Small intestine (tissue), 7 donors: ENCODE measurements at regions not wholly inside any gene's neighbourhood (a gene's known extent, or its start where the extent isn't known, plus 50 kb on each side); places are given as distances from the start of the nearest gene placed in this dataset.

ENCODE experiments used
- DNase-seq, 2 donors: peaks; one replicate each; pipeline versions ENCODE4 v3.0.0 to v3.0.0-alpha.2; 2013
- FAIRE-seq: peaks from 2 replicates; lab custom pipeline; 2012; peaks lifted over from hg19 to GRCh38; lab: Jason Lieb, UNC
- H3K27ac ChIP-seq, 3 donors: one replicate each; pipeline ENCODE4 v1.5.1; 2013; ENCODE audit warnings: low read length in 2 of 3, mild to moderate bottlenecking in 2 of 3, control low read depth in 1 of 3, inconsistent platforms in 1 of 3, low read depth in 1 of 3, moderate library complexity in 1 of 3
- H3K27me3 ChIP-seq, 3 donors: one replicate each; pipeline ENCODE4 v1.6.1; 2013; ENCODE audit warnings: low read length in 3 of 3, inconsistent platforms in 1 of 3; ENCODE audit not compliant: control insufficient read depth in 3 of 3, insufficient read depth in 3 of 3
- H3K36me3 ChIP-seq, 3 donors: one replicate each; pipeline ENCODE4 v1.6.1; 2013; ENCODE audit warnings: low read length in 3 of 3, inconsistent platforms in 1 of 3, low read depth in 1 of 3, mild to moderate bottlenecking in 1 of 3, moderate library complexity in 1 of 3; ENCODE audit not compliant: control insufficient read depth in 3 of 3, insufficient read depth in 2 of 3
- H3K4me1 ChIP-seq, 3 donors: one replicate each; pipeline ENCODE4 v1.6.1; 2013; ENCODE audit warnings: low read length in 2 of 3, inconsistent platforms in 1 of 3, low read depth in 1 of 3, mild to moderate bottlenecking in 1 of 3, moderate library complexity in 1 of 3; ENCODE audit not compliant: control insufficient read depth in 3 of 3, insufficient read depth in 2 of 3
- H3K4me3 ChIP-seq, 3 donors: one replicate each; pipeline ENCODE4 v1.5.1; 2013; ENCODE audit warnings: low read length in 3 of 3, control low read depth in 1 of 3, inconsistent platforms in 1 of 3, low read depth in 1 of 3, mild to moderate bottlenecking in 1 of 3, moderate library complexity in 1 of 3
- H3K9me3 ChIP-seq, 2 donors: one replicate each; pipeline ENCODE4 v1.6.1; 2013; ENCODE audit warnings: low read depth in 1 of 2, low read length in 1 of 2; ENCODE audit not compliant: control insufficient read depth in 2 of 2, insufficient read depth in 1 of 2
- WGBS, 3 donors: extraction: QIAGEN DNeasy Blood & Tissue Kit; methylation state at CpG; one replicate each; pipeline ENCODE4 v1.1.7; 2013; 5-methylcytosine and 5-hydroxymethylcytosine counted together
- donor health status: healthy with polysubstance abuse.
- donor health status: control.
- donor health status: control.
- donor health status: Bipolar disorder and iron deficiency.
- donor health status: healthy.

- Histone ChIP-seq H3K4me1 (no peaks in the 10 kb centered on the region), H3K36me3 (no peaks in the 10 kb centered on the region), H3K27ac (no peak overlapping the region), H3K9me3 (peaks cover 0 to 17% of the 10 kb centered on the region in 2 donors), H3K27me3 (no peaks in the 10 kb centered on the region), H3K4me3 (no peak overlapping the region)
- 75 to 83% (median 78%) methylated on average over 5 of the region's 5 CpGs for WGBS, 3 donors
- FAIRE-seq (no peak), DNase-seq (no peak)
These were observed 96.7 kb upstream of the PLEKHA5 start for GRCh38 chr12:19032826-19033225.

- no peak for FAIRE-seq
- Histone ChIP-seq H3K4me1 (no peaks in the 10 kb centered on the region), H3K27me3 (no peaks in the 10 kb centered on the region), H3K9me3 (peaks cover 0 to 17% of the 10 kb centered on the region in 2 donors), H3K36me3 (no peaks in the 10 kb centered on the region), H3K4me3 (no peak overlapping the region), H3K27ac (no peak overlapping the region)
- WGBS, 3 donors, result 38 to 80% (median 53%) methylated on average over 2 of the region's 2 CpGs
- DNase-seq, result peak in 1 of 2 donors; percentile 10
These were observed 96.3 kb upstream of the PLEKHA5 start for GRCh38 chr12:19033244-19033643.

- Histone ChIP-seq H3K27me3 (no peaks in the 10 kb centered on the region), H3K4me3 (no peak overlapping the region), H3K9me3 (peaks cover 0 to 17% of the 10 kb centered on the region in 2 donors), H3K36me3 (no peaks in the 10 kb centered on the region), H3K4me1 (no peaks in the 10 kb centered on the region), H3K27ac (no peak overlapping the region)
- WGBS, 3 donors, result 69 to 75% (median 69%) methylated on average over 2 of the region's 2 CpGs
- FAIRE-seq (no peak), DNase-seq (no peak)
These were observed 94.6 kb upstream of the PLEKHA5 start for GRCh38 chr12:19034937-19035336.

GRCh38 chr12:19035536-19035935 is 94.0 kb upstream of the PLEKHA5 start:
- 46 to 90% (median 72%) methylated on average over 1 of the region's 1 CpG for WGBS, 3 donors
- FAIRE-seq, result no peak
- H3K27ac ChIP-seq, result no peak overlapping the region
- H3K9me3 ChIP-seq, result peaks cover 0 to 17% of the 10 kb centered on the region in 2 donors
- DNase-seq, result no peak
- no peak overlapping the region for H3K4me3 ChIP-seq
- no peaks in the 10 kb centered on the region for H3K27me3 ChIP-seq
- no peaks in the 10 kb centered on the region for H3K4me1 ChIP-seq
- H3K36me3 ChIP-seq, result no peaks in the 10 kb centered on the region

- Histone ChIP-seq H3K9me3 (peaks cover 0 to 15% of the 10 kb centered on the region in 2 donors), H3K27me3 (no peaks in the 10 kb centered on the region), H3K4me3 (no peak overlapping the region), H3K4me1 (no peaks in the 10 kb centered on the region), H3K27ac (no peak overlapping the region), H3K36me3 (no peaks in the 10 kb centered on the region)
- FAIRE-seq, result no peak
- DNase-seq, result no peak
- 68 to 79% (median 75%) methylated on average over 6 of the region's 6 CpGs for WGBS, 3 donors
These were observed 92.7 kb upstream of the PLEKHA5 start for GRCh38 chr12:19036673-19037357.

GRCh38 chr12:19038209-19038608 is 91.3 kb upstream of the PLEKHA5 start:
- Histone ChIP-seq H3K36me3 (no peaks in the 10 kb centered on the region), H3K27ac (no peak overlapping the region), H3K9me3 (peaks cover 0 to 4% of the 10 kb centered on the region in 2 donors), H3K4me1 (no peaks in the 10 kb centered on the region), H3K27me3 (no peaks in the 10 kb centered on the region), H3K4me3 (no peak overlapping the region)
- no peak for DNase-seq
- FAIRE-seq, result no peak
- WGBS, 3 donors, result 72 to 75% (median 73%) methylated on average over 6 of the region's 6 CpGs

- H3K4me3 ChIP-seq, result no peak overlapping the region
- no peaks in the 10 kb centered on the region for H3K36me3 ChIP-seq
- H3K4me1 ChIP-seq, result no peaks in the 10 kb centered on the region
- DNase-seq (no peak), FAIRE-seq (no peak)
- WGBS, 3 donors, result 74 to 87% (median 76%) methylated on average over 3 of the region's 3 CpGs
- no peaks in the 10 kb centered on the region for H3K27me3 ChIP-seq
- no peak overlapping the region for H3K27ac ChIP-seq
- no peaks in the 10 kb centered on the region for H3K9me3 ChIP-seq
These were observed 90.0 kb upstream of the PLEKHA5 start for GRCh38 chr12:19039515-19039914.

GRCh38 chr12:19042221-19042620 is 87.3 kb upstream of the PLEKHA5 start:
- H3K36me3 ChIP-seq, result no peaks in the 10 kb centered on the region
- H3K4me1 ChIP-seq, result peaks cover 0 to 5% (median 0%) of the 10 kb centered on the region in 3 donors
- H3K4me3 ChIP-seq, result no peak overlapping the region
- H3K9me3 ChIP-seq, result no peaks in the 10 kb centered on the region
- H3K27ac ChIP-seq, result no peak overlapping the region
- no peak for FAIRE-seq
- DNase-seq, result no peak
- no peaks in the 10 kb centered on the region for H3K27me3 ChIP-seq
- 86 to 94% (median 93%) methylated on average over 3 of the region's 3 CpGs for WGBS, 3 donors

- Histone ChIP-seq H3K4me3 (no peak overlapping the region), H3K4me1 (peaks cover 0 to 5% (median 0%) of the 10 kb centered on the region in 3 donors), H3K36me3 (no peaks in the 10 kb centered on the region), H3K27me3 (no peaks in the 10 kb centered on the region), H3K27ac (no peak overlapping the region), H3K9me3 (peaks cover 0 to 3% of the 10 kb centered on the region in 2 donors)
- FAIRE-seq, result no peak
- DNase-seq, result no peak
- WGBS, 3 donors, result 19 to 42% (median 29%) methylated on average over 3 of the region's 3 CpGs
These were observed 85.1 kb upstream of the PLEKHA5 start for GRCh38 chr12:19044430-19044829.
